A549 (cell line): ENCODE measurements at regions not wholly inside any gene's neighbourhood (a gene's known extent, or its start where the extent isn't known, plus 50 kb on each side); places are given as distances from the start of the nearest gene placed in this dataset.

Experiments
- ATAC-seq, 2 experiments: fragments of 200-7000 bp in 1 of 2; fragments of >200 bp in 1 of 2; cut with Nextera tagmentation in 1 of 2; cut with Tn5 transposase in 1 of 2; 3 replicates each; pipeline versions ENCODE4 v1.8.0 to v1.9.1; 2018 to 2020; ENCODE audit warnings: mild to moderate bottlenecking in 1 of 2, moderate library complexity in 1 of 2
- CTCF ChIA-PET: fragments of 300-600 bp; sonication (Branson Sonifier 250); formaldehyde crosslinking; extraction: SDS; loops from one replicate; lab custom pipeline; 2021; ENCODE audit warnings: antibody characterized with exemption, inconsistent platforms; lab: Yijun Ruan, JAX
- POLR2A ChIA-PET: fragments of 350-600 bp; formaldehyde crosslinking; extraction: SDS; loops from one replicate; lab custom pipeline; 2021; ENCODE audit warnings: antibody characterized with exemption, inconsistent platforms; lab: Yijun Ruan, JAX
- DNase-seq, 2 experiments: peaks; one replicate each; pipeline versions ENCODE4 v3.0.0 to v3.0.0-alpha.2; 2011 to 2016; ENCODE audit warnings: low read depth in 1 of 2, low spot score in 1 of 2
- FAIRE-seq: peaks from 2 replicates; lab custom pipeline; 2011; peaks lifted over from hg19 to GRCh38; lab: Jason Lieb, UNC
- H3K27ac ChIP-seq, 2 experiments: fragments of >200 bp; sonication (Bioruptor Twin); formaldehyde crosslinking; 3 replicates each; pipeline ENCODE4 v1.5.1; 2016 to 2017
- H3K4me1 ChIP-seq: fragments of >200 bp; sonication (Bioruptor Twin); formaldehyde crosslinking; 3 replicates; pipeline ENCODE4 v1.6.1; 2016
- H3K4me2 ChIP-seq: fragments of >200 bp; sonication (Bioruptor Twin); formaldehyde crosslinking; 3 replicates; pipeline ENCODE4 v1.6.1; 2016
- H3K4me3 ChIP-seq: fragments of >200 bp; sonication (Bioruptor Twin); formaldehyde crosslinking; 3 replicates; pipeline ENCODE4 v1.5.1; 2016
- H3K9me3 ChIP-seq: fragments of >200 bp; sonication (Bioruptor Twin); formaldehyde crosslinking; 3 replicates; pipeline ENCODE4 v1.6.1; 2016
- BHLHE40 ChIP-seq: IDR thresholded peaks from 2 replicates; pipeline ENCODE4 v1.6.1; 2012; ENCODE audit warnings: low read depth, low read length, inconsistent platforms
- CBX2 ChIP-seq: fragments of 200-600 bp; sonication (generic); IDR thresholded peaks from 2 replicates; pipeline ENCODE4 v1.6.1; 2016; ENCODE audit warnings: low read depth, mild to moderate bottlenecking, borderline replicate concordance
- CHD2 ChIP-seq: fragments of 150-350 bp; IDR thresholded peaks from 2 replicates; pipeline ENCODE4 v1.6.1; 2014; ENCODE audit warnings: low read length; ENCODE audit not compliant: partially characterized antibody
- CHD4 ChIP-seq: fragments of 200-600 bp; sonication (generic); IDR thresholded peaks from 2 replicates; pipeline ENCODE4 v1.6.1; 2016; ENCODE audit warnings: antibody characterized with exemption, mild to moderate bottlenecking, borderline replicate concordance
- CTCF ChIP-seq: fragments of >200 bp; sonication (Bioruptor Twin); formaldehyde crosslinking; IDR thresholded peaks from 3 replicates; pipeline ENCODE4 v1.5.1; 2016
- ESRRA ChIP-seq: fragments of 150-350 bp; IDR thresholded peaks from 2 replicates; pipeline ENCODE4 v1.6.1; 2014; ENCODE audit warnings: mild to moderate bottlenecking, low read length, borderline replicate concordance
- FOSB ChIP-seq: fragments of 250-450 bp; sonication (Bioruptor Pico); IDR thresholded peaks from 2 replicates; pipeline ENCODE4 v1.5.0; 2020; ENCODE audit warnings: mild to moderate bottlenecking, moderate library complexity
- HDAC2 ChIP-seq: fragments of 200-600 bp; sonication (generic); IDR thresholded peaks from 2 replicates; pipeline ENCODE4 v1.6.1; 2016
- HES2 ChIP-seq: fragments of >200 bp; sonication (Bioruptor Twin); formaldehyde crosslinking; IDR thresholded peaks from 2 replicates; pipeline ENCODE4 v1.6.1; 2016
- HOXB13 ChIP-seq: fragments of 250-450 bp; sonication (Bioruptor Pico); IDR thresholded peaks from 2 replicates; pipeline ENCODE4 v1.5.0; 2020; ENCODE audit warnings: low read depth, mild to moderate bottlenecking, moderate library complexity
- JUNB ChIP-seq: fragments of >200 bp; sonication (Bioruptor Twin); formaldehyde crosslinking; IDR thresholded peaks from 2 replicates; pipeline ENCODE4 v1.6.1; 2016
- MAX ChIP-seq: IDR thresholded peaks from 2 replicates; pipeline ENCODE4 v1.6.1; 2012
- NFE2L2 ChIP-seq: fragments of 150-350 bp; conservative IDR thresholded peaks from 2 replicates; pipeline ENCODE4 v1.6.1; 2014; ENCODE audit warnings: low read length
- NPAS2 ChIP-seq: fragments of 250-450 bp; sonication (Bioruptor Pico); IDR thresholded peaks from 2 replicates; pipeline ENCODE4 v1.8.0; 2022; ENCODE audit warnings: mild to moderate bottlenecking, moderate library complexity, borderline replicate concordance
- NR3C1 ChIP-seq: fragments of >200 bp; sonication (Bioruptor Twin); formaldehyde crosslinking; IDR thresholded peaks from 3 replicates; pipeline ENCODE4 v1.6.1; 2017
- POLR2A ChIP-seq: IDR thresholded peaks from 2 replicates; pipeline ENCODE4 v1.6.1; 2012; ENCODE audit warnings: mild to moderate bottlenecking, low read length
- RFX5 ChIP-seq: fragments of 450-650 bp; IDR thresholded peaks from 2 replicates; pipeline ENCODE4 v1.7.1; 2014; ENCODE audit warnings: antibody characterized with exemption, mild to moderate bottlenecking, moderate library complexity
- SMC3 ChIP-seq: fragments of >200 bp; sonication (Bioruptor Twin); formaldehyde crosslinking; IDR thresholded peaks from 3 replicates; pipeline ENCODE4 v1.6.1; 2018; ENCODE audit warnings: inconsistent platforms
- ZC3H11A ChIP-seq: fragments of 450-650 bp; IDR thresholded peaks from 2 replicates; pipeline ENCODE4 v1.6.1; 2014; ENCODE audit warnings: antibody characterized with exemption, mild to moderate bottlenecking
- WGBS: methylation state at CpG from one replicate; pipeline ENCODE4 v1.1.6; 2017; ENCODE audit errors: missing lambda C conversion rate; 5-methylcytosine and 5-hydroxymethylcytosine counted together
- TF ChIP-seq, protein P1 (sequence below): fragments of 250-450 bp; sonication (Bioruptor Pico); IDR thresholded peaks from 2 replicates; pipeline ENCODE4 v1.5.0; 2020; ENCODE audit warnings: low read depth, mild to moderate bottlenecking, moderate library complexity

- TF ChIP-seq POLR2A = no peak
- TF ChIP-seq CHD2 = no peak
Measured at GRCh38 chr2:77816618-77817017, 294.4 kb upstream of the LRRTM4 start (continued).

DNA sequence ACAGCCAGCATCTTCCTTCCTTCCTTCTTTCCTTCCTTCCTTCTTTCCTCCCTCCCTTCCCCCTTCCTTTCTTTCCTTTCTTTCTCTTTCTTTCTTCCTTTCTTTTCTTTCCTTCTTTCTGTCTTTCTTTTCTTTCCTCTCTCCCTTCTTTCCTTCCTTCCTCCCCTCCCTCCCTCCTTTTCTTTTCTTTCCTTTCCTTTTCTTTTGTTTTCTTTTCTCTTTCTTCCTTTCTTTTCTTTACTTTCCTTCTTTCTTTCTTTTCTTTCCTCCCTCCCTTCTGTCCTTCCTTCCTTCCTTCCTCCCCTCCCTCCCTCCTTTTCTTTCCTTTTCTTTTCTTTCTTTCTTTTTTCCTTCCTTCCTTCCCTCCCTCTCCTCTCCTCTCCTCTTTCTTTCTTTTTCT, 296.0 kb upstream of the LRRTM4 start:
- DNase-seq = no peak
- Histone ChIP-seq H3K4me2 (no peak overlapping the region), H3K4me3 (no peak overlapping the region), H3K27ac (no peak overlapping the region), H3K4me1 (no peaks in the 10 kb centered on the region), H3K9me3 (peaks cover 16% of the 10 kb centered on the region)
- ChIA-PET CTCF (interaction anchor here (0.6 kb wide), 1 partner anchor 279 kb away, joined by 3 read pairs; no protein-coding TSS in a partner anchor), POLR2A (no interaction called here)
- ATAC-seq = no peak
- FAIRE-seq = no peak
- TF ChIP-seq POLR2A = no peak
- TF ChIP-seq HOXB13 (CRISPR knock-in tag) = no peak
- TF ChIP-seq, protein P1, sequence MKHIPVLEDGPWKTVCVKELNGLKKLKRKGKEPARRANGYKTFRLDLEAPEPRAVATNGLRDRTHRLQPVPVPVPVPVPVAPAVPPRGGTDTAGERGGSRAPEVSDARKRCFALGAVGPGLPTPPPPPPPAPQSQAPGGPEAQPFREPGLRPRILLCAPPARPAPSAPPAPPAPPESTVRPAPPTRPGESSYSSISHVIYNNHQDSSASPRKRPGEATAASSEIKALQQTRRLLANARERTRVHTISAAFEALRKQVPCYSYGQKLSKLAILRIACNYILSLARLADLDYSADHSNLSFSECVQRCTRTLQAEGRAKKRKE (CRISPR knock-in tag) = no peak

DNA sequence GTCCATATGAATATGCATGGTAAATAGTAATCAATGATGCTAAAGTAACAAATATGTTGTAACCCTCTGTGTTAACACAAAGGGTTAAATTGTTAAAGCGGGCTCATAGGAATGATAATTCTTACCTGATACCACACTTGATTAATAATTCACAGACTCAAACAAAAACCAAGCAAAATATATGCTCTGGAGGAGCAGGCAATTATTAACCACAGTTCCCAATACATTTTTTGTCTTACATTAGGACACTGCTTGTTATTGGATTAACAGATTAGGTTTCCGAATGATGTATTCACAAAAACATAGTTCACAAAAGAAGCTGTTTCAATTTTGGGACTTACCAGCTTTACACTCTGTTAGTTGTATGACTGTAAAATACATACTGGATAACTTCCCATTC, 300.9 kb upstream of the LRRTM4 start:
- peaks cover 5% of the 10 kb centered on the region for H3K9me3 ChIP-seq
- DNase-seq = no peak
- CTCF ChIA-PET = no interaction called here
- H3K27ac ChIP-seq = no peak overlapping the region
- H3K4me3 ChIP-seq = no peak overlapping the region
- no peaks in the 10 kb centered on the region for H3K4me1 ChIP-seq
- H3K4me2 ChIP-seq = no peak overlapping the region
- no peak for FAIRE-seq
- POLR2A ChIA-PET = no interaction called here
- TF ChIP-seq ZC3H11A = no peak
- no peak for TF ChIP-seq CHD4
- no peak for TF ChIP-seq NFE2L2
- no peak for TF ChIP-seq FOSB (CRISPR knock-in tag)
- TF ChIP-seq MAX = no peak
- TF ChIP-seq CBX2 = no peak
- no peak for TF ChIP-seq CTCF
- no peak for TF ChIP-seq HDAC2
- TF ChIP-seq JUNB = no peak
- no peak for TF ChIP-seq NR3C1
- no peak for TF ChIP-seq BHLHE40
- no peak for TF ChIP-seq ESRRA
- ATAC-seq = no peak
- WGBS = 3% methylated on average over 2 of the region's 2 CpGs

DNA sequence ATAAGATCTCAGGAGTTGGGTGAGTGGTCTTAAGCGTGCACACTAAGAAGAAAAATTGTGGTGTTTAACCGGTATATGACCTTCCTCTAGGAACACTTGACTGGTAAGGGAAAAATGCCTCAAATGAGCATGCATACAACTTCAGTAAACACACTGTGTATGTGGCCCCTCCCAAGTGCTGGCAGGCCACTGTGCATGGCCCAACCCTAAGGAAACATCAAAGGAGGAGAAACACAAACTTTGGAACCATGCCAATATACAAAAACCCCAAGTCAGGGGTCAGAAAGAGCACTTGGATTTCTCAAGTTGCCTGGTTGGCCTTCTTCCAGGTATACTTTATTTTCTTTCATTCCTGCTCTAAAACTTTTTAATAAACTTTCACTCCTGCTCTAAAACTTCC, 308.9 kb upstream of the LRRTM4 start:
- Histone ChIP-seq H3K4me2 (no peak overlapping the region), H3K9me3 (peaks cover 42% of the 10 kb centered on the region), H3K4me1 (no peaks in the 10 kb centered on the region), H3K4me3 (no peak overlapping the region), H3K27ac (no peak overlapping the region)
- ChIA-PET POLR2A (no interaction called here), CTCF (no interaction called here)
- TF ChIP-seq SMC3 (no peak), CHD2 (no peak), RFX5 (no peak), HES2 (no peak), NPAS2 (CRISPR knock-in tag) (no peak), BHLHE40 (no peak)
- DNase-seq = no peak
- WGBS = 29% methylated on average over 2 of the region's 2 CpGs
- no peak for ATAC-seq
- peak; percentile 18 for FAIRE-seq
